ENCODE measurements at regions not wholly inside any gene's neighbourhood (a gene's known extent, or its start where the extent isn't known, plus 50 kb on each side); places are given as distances from the start of the nearest gene placed in this dataset.

- TF ChIP-seq Cebpa-rat (IDR thresholded peaks at IDR 0.05), result no peak
- Histone ChIP-seq H3K9ac (no peak overlapping the region), H3K27me3 (no peaks in the 10 kb centered on the region), H4K20me1 (no peaks in the 10 kb centered on the region), H3K4me1 (peaks cover 46 to 67% (median 55%) of the 10 kb centered on the region in 10 experiments), H3K9me3 (replicated peaks in 1 of 11) (no peaks in the 10 kb centered on the region; a peak in 2 of 22 replicates), H3K36me3 (no peaks in the 10 kb centered on the region), H3K4me2 (no peak overlapping the region), H3K4me3 (no peak overlapping the region), H3K27ac (no peak overlapping the region)
Measured at GRCh38 chr12:124718458-124718857, 145.2 kb downstream of the SCARB1 start.

- Histone ChIP-seq H3K4me1 (peaks cover 50 to 71% (median 59%) of the 10 kb centered on the region in 10 experiments), H3K27ac (no peak overlapping the region), H3K9ac (no peak overlapping the region), H4K20me1 (no peaks in the 10 kb centered on the region), H3K36me3 (no peaks in the 10 kb centered on the region), H3K9me3 (replicated peaks in 1 of 11) (no peaks in the 10 kb centered on the region; a peak in 2 of 22 replicates), H3K27me3 (no peaks in the 10 kb centered on the region), H3K4me3 (no peak overlapping the region), H3K4me2 (no peak overlapping the region)
- no peak for TF ChIP-seq Cebpa-rat (IDR thresholded peaks at IDR 0.05)
Measured at GRCh38 chr12:124718036-124718435, 145.6 kb downstream of the SCARB1 start.

- H3K27ac ChIP-seq, result no peak overlapping the region
- no peaks in the 10 kb centered on the region for H3K36me3 ChIP-seq
- H4K20me1 ChIP-seq, result no peaks in the 10 kb centered on the region
- H3K4me3 ChIP-seq, result no peak overlapping the region
- no peaks in the 10 kb centered on the region for H3K27me3 ChIP-seq
- H3K9me3 ChIP-seq (replicated peaks in 1 of 11), result no peaks in the 10 kb centered on the region; a peak in 2 of 22 replicates
- H3K9ac ChIP-seq, result no peak overlapping the region
- TF ChIP-seq Cebpa-rat (IDR thresholded peaks at IDR 0.05), result no peak
- peak overlapping the region; percentile 70 to 97 (median 94); a peak in 14 of 22 replicates for H3K4me2 ChIP-seq
- peaks cover 57 to 79% (median 66%) of the 10 kb centered on the region in 10 experiments for H3K4me1 ChIP-seq
Measured at GRCh38 chr12:124717318-124717717, 146.3 kb downstream of the SCARB1 start.

GRCh38 chr12:124716208-124717130 is 147.2 kb downstream of the SCARB1 start:
- H3K27me3 ChIP-seq, result no peaks in the 10 kb centered on the region
- no peak overlapping the region for H3K9ac ChIP-seq
- H3K36me3 ChIP-seq, result no peaks in the 10 kb centered on the region
- H3K4me1 ChIP-seq, result peaks cover 57 to 79% (median 67%) of the 10 kb centered on the region in 10 experiments
- H3K4me3 ChIP-seq, result no peak overlapping the region
- no peaks in the 10 kb centered on the region; a peak in 2 of 22 replicates for H3K9me3 ChIP-seq (replicated peaks in 1 of 11)
- peak overlapping the region in 5 of 11 experiments; percentile 1 to 88 (median 85); a peak in 5 of 22 replicates for H3K27ac ChIP-seq
- no peaks in the 10 kb centered on the region for H4K20me1 ChIP-seq
- peak overlapping the region; percentile 70 to 97 (median 94) for H3K4me2 ChIP-seq
- no peak for TF ChIP-seq Cebpa-rat (IDR thresholded peaks at IDR 0.05)

GRCh38 chr12:124715121-124715990 is 147.9 kb upstream of the NCOR2 start:
- Histone ChIP-seq H3K27me3 (no peaks in the 10 kb centered on the region), H3K36me3 (no peaks in the 10 kb centered on the region), H3K4me3 (no peak overlapping the region), H3K4me2 (peak overlapping the region; percentile 70 to 97 (median 94)), H3K4me1 (peaks cover 53 to 72% (median 57%) of the 10 kb centered on the region in 10 experiments), H3K9ac (peak overlapping the region in 10 of 11 experiments; percentile 7 to 78 (median 36); a peak in 9 of 22 replicates), H3K27ac (peak overlapping the region in 10 of 11 experiments; percentile 29 to 88 (median 84); a peak in 17 of 22 replicates), H3K9me3 (replicated peaks in 1 of 11) (no peaks in the 10 kb centered on the region; a peak in 2 of 22 replicates), H4K20me1 (no peaks in the 10 kb centered on the region)
- no peak for TF ChIP-seq Cebpa-rat (IDR thresholded peaks at IDR 0.05)

GRCh38 chr12:124713436-124714082 is 146.1 kb upstream of the NCOR2 start:
- H3K9me3 ChIP-seq (replicated peaks in 1 of 11), result no peaks in the 10 kb centered on the region; a peak in 2 of 22 replicates
- peaks cover 50 to 81% (median 60%) of the 10 kb centered on the region in 10 experiments for H3K4me1 ChIP-seq
- H3K36me3 ChIP-seq, result no peaks in the 10 kb centered on the region
- H3K27me3 ChIP-seq, result no peaks in the 10 kb centered on the region
- H3K9ac ChIP-seq, result peak overlapping the region; percentile 64 to 78 (median 71); a peak in 21 of 22 replicates
- peak overlapping the region; percentile 21 to 55 (median 38); a peak in 15 of 20 replicates for H3K4me3 ChIP-seq
- TF ChIP-seq Cebpa-rat (IDR thresholded peaks at IDR 0.05), result peak in 8 of 11 experiments; percentile 10 to 85 (median 69); a peak in 10 of 22 replicates
- no peaks in the 10 kb centered on the region for H4K20me1 ChIP-seq
- peak overlapping the region; percentile 70 to 97 (median 94) for H3K4me2 ChIP-seq
- H3K27ac ChIP-seq, result peak overlapping the region; percentile 74 to 88 (median 84)

- peak overlapping the region; percentile 64 to 78 (median 71); a peak in 21 of 22 replicates for H3K9ac ChIP-seq
Measured at GRCh38 chr12:124713041-124713435, 145.6 kb upstream of the NCOR2 start.

GRCh38 chr12:124711344-124711743 is 143.9 kb upstream of the NCOR2 start:
- H3K27ac ChIP-seq, result peak overlapping the region in 1 of 11 experiments; percentile 2; a peak in 1 of 22 replicates
- H3K9ac ChIP-seq, result no peak overlapping the region
- H4K20me1 ChIP-seq, result no peaks in the 10 kb centered on the region
- peak overlapping the region in 1 of 11 experiments; percentile 96; a peak in 1 of 22 replicates for H3K4me2 ChIP-seq
- 0 out of 22 replicates have a peak, but pooled peaks cover 0 to 3% (median 0%) of the 10 kb centered on the region in 11 experiments for H3K36me3 ChIP-seq
- H3K4me3 ChIP-seq, result no peak overlapping the region
- no peak for TF ChIP-seq Cebpa-rat (IDR thresholded peaks at IDR 0.05)
- H3K27me3 ChIP-seq, result no peaks in the 10 kb centered on the region
- peaks cover 11 to 13% (median 11%) of the 10 kb centered on the region in 11 experiments for H3K9me3 ChIP-seq (replicated peaks in 1 of 11)
- peaks cover 42 to 85% (median 53%) of the 10 kb centered on the region in 10 experiments for H3K4me1 ChIP-seq

More at GRCh38 chr12:124713041-124713435, 145.6 kb upstream of the NCOR2 start:
- H3K36me3 ChIP-seq, result no peaks in the 10 kb centered on the region
- H3K27ac ChIP-seq, result peak overlapping the region; percentile 74 to 88 (median 84)
- H3K4me1 ChIP-seq, result peaks cover 50 to 85% (median 60%) of the 10 kb centered on the region in 10 experiments
- H4K20me1 ChIP-seq, result no peaks in the 10 kb centered on the region
- TF ChIP-seq Cebpa-rat (IDR thresholded peaks at IDR 0.05), result no peak
- peak overlapping the region; percentile 70 to 97 (median 94) for H3K4me2 ChIP-seq
- H3K27me3 ChIP-seq, result no peaks in the 10 kb centered on the region
- H3K4me3 ChIP-seq, result peak overlapping the region; percentile 21 to 55 (median 38); a peak in 15 of 20 replicates
- H3K9me3 ChIP-seq (replicated peaks in 1 of 11), result peaks cover 2 to 4% (median 3%) of the 10 kb centered on the region in 11 experiments; a peak in 20 of 22 replicates
